IPS-20b (cell line): ENCODE measurements at regions not wholly inside any gene's neighbourhood (a gene's known extent, or its start where the extent isn't known, plus 50 kb on each side); places are given as distances from the start of the nearest gene placed in this dataset.
"Not testable (repeated sequence)": the region's sequence is repeated elsewhere in the genome, so short reads cannot be mapped to it uniquely, and the experiment has no call there.

Experiments
- H3K27ac ChIP-seq: one replicate; pipeline ENCODE4 v1.5.1; 2013; ENCODE audit warnings: low read length
- H3K27me3 ChIP-seq: 2 replicates; pipeline ENCODE4 v1.6.1; 2013; ENCODE audit warnings: mild to moderate bottlenecking, low read length, inconsistent platforms; ENCODE audit not compliant: insufficient read depth
- H3K36me3 ChIP-seq: 2 replicates; pipeline ENCODE4 v1.6.1; 2013; ENCODE audit warnings: low read depth, mild to moderate bottlenecking, inconsistent platforms, low read length, moderate library complexity; ENCODE audit not compliant: insufficient read depth
- H3K4me1 ChIP-seq: 2 replicates; pipeline ENCODE4 v1.6.1; 2013; ENCODE audit warnings: mild to moderate bottlenecking, control low read depth, inconsistent platforms, low read length, moderate library complexity; ENCODE audit not compliant: insufficient read depth
- H3K4me3 ChIP-seq: 2 replicates; pipeline ENCODE4 v1.5.1; 2013; ENCODE audit warnings: mild to moderate bottlenecking, low read length, inconsistent platforms
- H3K9ac ChIP-seq: 2 replicates; pipeline ENCODE4 v1.6.1; 2013; ENCODE audit warnings: low read depth, mild to moderate bottlenecking, inconsistent platforms, low read length, moderate library complexity
- H3K9me3 ChIP-seq: 2 replicates; pipeline ENCODE4 v1.6.1; 2013; ENCODE audit warnings: mild to moderate bottlenecking, low read depth, low read length, inconsistent platforms; ENCODE audit not compliant: insufficient read depth

- no peaks in the 10 kb centered on the region for H3K9me3 ChIP-seq
- no peak overlapping the region for H3K4me3 ChIP-seq
- H3K36me3 ChIP-seq: no peaks in the 10 kb centered on the region
- H3K27ac ChIP-seq: no peak overlapping the region
- H3K4me1 ChIP-seq: no peaks in the 10 kb centered on the region
- H3K27me3 ChIP-seq: no peaks in the 10 kb centered on the region
- H3K9ac ChIP-seq: no peak overlapping the region
These were observed 263.2 kb upstream of the EDA2R start for GRCh38 chrX:66902081-66902480.

GRCh38 chrX:66900886-66901285 lies 262.0 kb upstream of the EDA2R start:
- Histone ChIP-seq H3K27ac (no peak overlapping the region), H3K36me3 (no peaks in the 10 kb centered on the region), H3K9ac (no peak overlapping the region), H3K4me1 (no peaks in the 10 kb centered on the region), H3K27me3 (no peaks in the 10 kb centered on the region), H3K9me3 (no peaks in the 10 kb centered on the region), H3K4me3 (no peak overlapping the region)

GRCh38 chrX:66892004-66892403 lies 253.1 kb upstream of the EDA2R start:
- H3K4me3 ChIP-seq: no peak overlapping the region
- no peak overlapping the region for H3K27ac ChIP-seq
- H3K36me3 ChIP-seq: no peaks in the 10 kb centered on the region
- no peaks in the 10 kb centered on the region for H3K9me3 ChIP-seq
- H3K4me1 ChIP-seq: no peaks in the 10 kb centered on the region
- no peak overlapping the region for H3K9ac ChIP-seq
- H3K27me3 ChIP-seq: no peaks in the 10 kb centered on the region

- Histone ChIP-seq H3K9me3 (no peaks in the 10 kb centered on the region), H3K4me3 (no peak overlapping the region), H3K36me3 (no peaks in the 10 kb centered on the region), H3K9ac (no peak overlapping the region), H3K27ac (no peak overlapping the region), H3K27me3 (no peaks in the 10 kb centered on the region), H3K4me1 (no peaks in the 10 kb centered on the region)
These were observed 250.5 kb upstream of the EDA2R start for GRCh38 chrX:66889418-66889817.

GRCh38 chrX:66882101-66882500 lies 243.2 kb upstream of the EDA2R start:
- no peaks in the 10 kb centered on the region for H3K4me1 ChIP-seq
- H3K27me3 ChIP-seq: no peaks in the 10 kb centered on the region
- no peak overlapping the region for H3K9ac ChIP-seq
- no peaks in the 10 kb centered on the region for H3K36me3 ChIP-seq
- no peak overlapping the region for H3K4me3 ChIP-seq
- no peak overlapping the region for H3K27ac ChIP-seq
- H3K9me3 ChIP-seq: no peaks in the 10 kb centered on the region

DNA sequence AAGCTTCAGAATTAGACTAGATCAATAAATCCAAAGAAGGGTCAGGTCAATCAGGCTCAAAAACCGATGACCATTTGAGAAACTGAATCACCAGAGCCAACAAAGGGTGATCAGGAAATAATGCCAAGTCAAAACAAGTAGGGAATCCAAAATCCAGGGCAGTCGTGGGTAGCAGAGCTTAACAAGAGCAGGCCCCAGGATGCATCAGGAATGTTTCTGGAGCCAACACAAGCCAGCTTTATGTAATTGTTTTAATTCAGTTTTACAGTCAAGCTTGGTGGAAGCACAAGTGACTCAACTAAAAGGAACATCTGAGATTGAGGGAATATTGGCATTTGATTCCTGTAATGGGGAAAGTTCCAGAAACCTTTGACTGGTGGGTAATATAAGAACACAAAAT lies 237.9 kb upstream of the EDA2R start:
- no peaks in the 10 kb centered on the region for H3K27me3 ChIP-seq
- H3K9me3 ChIP-seq: no peaks in the 10 kb centered on the region
- H3K36me3 ChIP-seq: no peaks in the 10 kb centered on the region
- H3K4me3 ChIP-seq: no peak overlapping the region
- no peak overlapping the region for H3K27ac ChIP-seq
- no peak overlapping the region for H3K9ac ChIP-seq
- H3K4me1 ChIP-seq: no peaks in the 10 kb centered on the region

DNA sequence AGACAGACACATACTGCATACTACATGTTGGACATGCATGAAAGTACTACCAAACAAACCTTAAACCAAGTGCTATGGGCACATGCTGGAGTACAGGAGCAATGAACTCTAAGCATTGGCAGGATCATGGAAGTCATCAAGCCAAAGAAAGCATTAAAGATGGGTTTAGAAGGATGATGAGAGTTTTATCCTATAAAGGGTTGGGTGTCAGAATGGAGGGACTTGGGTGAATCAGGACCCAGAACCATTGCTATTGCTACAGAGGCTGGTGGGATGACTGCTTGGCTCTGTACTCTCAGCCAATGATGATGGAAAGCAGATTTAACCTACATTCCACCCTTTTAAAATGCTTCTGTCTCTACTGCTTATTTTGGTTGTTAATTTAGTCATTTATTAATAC lies 233.9 kb upstream of the EDA2R start:
- Histone ChIP-seq H3K9me3 (no peaks in the 10 kb centered on the region), H3K27ac (no peak overlapping the region), H3K36me3 (no peaks in the 10 kb centered on the region), H3K9ac (no peak overlapping the region), H3K4me1 (no peaks in the 10 kb centered on the region), H3K27me3 (no peaks in the 10 kb centered on the region), H3K4me3 (no peak overlapping the region)

DNA sequence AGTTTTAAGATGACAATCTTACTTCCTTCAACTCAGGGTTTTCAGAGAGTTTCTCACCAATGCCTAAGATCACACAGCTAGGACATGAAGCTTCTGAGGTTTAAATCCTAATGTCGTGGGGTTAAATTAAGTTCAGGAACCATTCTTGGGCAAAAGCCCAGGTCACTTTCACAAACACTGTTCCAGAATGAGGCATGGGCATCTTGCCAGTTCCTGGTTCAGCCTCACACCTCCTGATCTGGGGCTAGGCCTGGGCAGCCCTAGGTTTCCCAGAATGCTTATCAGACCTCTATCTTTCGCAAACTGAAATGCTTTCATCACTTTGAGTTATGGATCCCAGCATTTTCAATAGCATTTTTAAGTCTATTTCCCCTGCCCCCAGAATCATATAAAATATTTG lies 224.8 kb upstream of the EDA2R start:
- H3K9me3 ChIP-seq: no peaks in the 10 kb centered on the region
- no peaks in the 10 kb centered on the region for H3K4me1 ChIP-seq
- H3K36me3 ChIP-seq: no peaks in the 10 kb centered on the region
- H3K4me3 ChIP-seq: no peak overlapping the region
- no peaks in the 10 kb centered on the region for H3K27me3 ChIP-seq
- H3K9ac ChIP-seq: no peak overlapping the region
- H3K27ac ChIP-seq: no peak overlapping the region

- Histone ChIP-seq H3K9me3 (no peaks in the 10 kb centered on the region; the same call in 1 of the 2 replicates), H3K4me1 (no peaks in the 10 kb centered on the region), H3K4me3 (no peak overlapping the region), H3K27ac (no peak overlapping the region), H3K36me3 (no peaks in the 10 kb centered on the region), H3K27me3 (no peaks in the 10 kb centered on the region), H3K9ac (no peak overlapping the region)
These were observed 194.5 kb upstream of the EDA2R start for GRCh38 chrX:66833426-66833825.

DNA sequence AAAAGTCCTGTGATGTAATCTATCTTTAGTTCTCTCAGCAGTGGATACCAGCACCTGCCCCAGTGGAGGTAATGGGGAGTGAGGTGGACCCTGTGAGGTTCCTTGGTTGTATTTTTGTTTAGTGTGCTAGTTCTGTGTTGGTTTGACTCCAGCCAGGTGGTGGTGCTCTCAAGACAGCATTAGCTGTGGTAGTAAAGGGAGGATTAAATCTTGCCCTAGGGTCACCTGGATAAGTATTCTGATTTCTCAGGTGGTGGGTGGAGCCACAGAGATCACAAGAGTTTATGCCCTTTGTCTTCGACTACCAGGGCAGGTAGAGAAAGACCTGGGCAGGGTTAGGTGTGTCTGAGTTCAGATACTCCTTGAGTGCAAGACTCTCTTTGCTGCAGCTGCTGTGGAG lies 176.3 kb upstream of the EDA2R start:
- no peak overlapping the region for H3K4me3 ChIP-seq
- no peaks in the 10 kb centered on the region for H3K36me3 ChIP-seq
- H3K27me3 ChIP-seq: no peaks in the 10 kb centered on the region
- H3K9me3 ChIP-seq: no peaks in the 10 kb centered on the region
- H3K4me1 ChIP-seq: no peaks in the 10 kb centered on the region
- H3K9ac ChIP-seq: no peak overlapping the region
- no peak overlapping the region for H3K27ac ChIP-seq

GRCh38 chrX:66794514-66794913 lies 155.6 kb upstream of the EDA2R start:
- H3K27me3 ChIP-seq, H3K4me1 ChIP-seq, H3K27ac ChIP-seq, H3K9me3 ChIP-seq, H3K9ac ChIP-seq, H3K36me3 ChIP-seq, H3K4me3 ChIP-seq: not testable (repeated sequence)

DNA sequence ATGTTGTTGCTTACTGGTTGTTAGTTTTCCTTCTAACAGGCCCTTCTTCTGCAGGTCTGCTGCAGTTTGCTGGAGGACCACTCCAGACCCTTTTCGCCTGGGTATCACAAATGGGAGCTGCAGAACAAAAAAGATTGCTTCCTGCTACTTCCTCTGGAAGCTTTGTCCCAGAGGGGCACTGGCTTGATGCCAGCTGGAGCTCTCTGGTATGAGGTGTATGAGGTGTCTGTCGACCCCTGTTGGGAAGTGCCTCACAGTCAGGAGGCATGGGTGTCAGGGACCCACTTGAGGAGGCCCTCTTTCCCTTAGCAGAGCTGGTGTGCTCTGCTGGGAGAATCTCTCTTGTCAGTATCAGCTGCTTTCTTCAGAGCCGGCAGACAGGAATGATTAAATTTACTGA lies 127.4 kb upstream of the EDA2R start:
- H3K27ac ChIP-seq: no peak overlapping the region
- H3K9me3 ChIP-seq: no peaks in the 10 kb centered on the region
- no peaks in the 10 kb centered on the region for H3K36me3 ChIP-seq
- no peak overlapping the region for H3K4me3 ChIP-seq
- H3K9ac ChIP-seq: no peak overlapping the region
- no peaks in the 10 kb centered on the region for H3K27me3 ChIP-seq
- no peaks in the 10 kb centered on the region for H3K4me1 ChIP-seq

DNA sequence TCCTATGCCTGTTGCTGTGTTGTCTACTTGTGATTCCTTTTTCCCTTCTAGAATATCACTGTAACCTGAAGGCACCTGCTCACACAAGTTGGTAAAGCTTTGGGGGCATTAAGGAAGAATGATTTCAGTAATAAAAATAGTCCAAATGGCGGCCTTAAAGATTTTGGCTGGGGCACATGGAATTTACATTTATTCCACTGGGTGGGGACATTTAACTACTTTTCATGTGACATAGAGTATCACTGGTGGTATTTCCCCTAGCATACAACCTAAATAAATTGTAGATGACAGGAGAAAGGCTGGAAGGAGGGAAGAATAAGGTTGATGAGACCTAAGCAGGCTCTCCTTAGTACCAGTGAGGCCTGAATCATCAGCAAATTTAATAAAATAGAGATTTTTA lies 121.8 kb upstream of the EDA2R start:
- H3K27me3 ChIP-seq: no peaks in the 10 kb centered on the region
- H3K4me3 ChIP-seq: no peak overlapping the region
- H3K27ac ChIP-seq: no peak overlapping the region
- no peak overlapping the region for H3K9ac ChIP-seq
- no peaks in the 10 kb centered on the region for H3K9me3 ChIP-seq
- no peaks in the 10 kb centered on the region for H3K36me3 ChIP-seq
- H3K4me1 ChIP-seq: no peaks in the 10 kb centered on the region
